DOHH2 (cell line): ENCODE measurements at regions not wholly inside any gene's neighbourhood (a gene's known extent, or its start where the extent isn't known, plus 50 kb on each side); places are given as distances from the start of the nearest gene placed in this dataset.

Source experiments
- H3F3A ChIP-seq: fragments of 200-600 bp; sonication (generic), shearing (Covaris generic); 2 replicates; pipeline ENCODE4 v1.6.0; 2016; ENCODE audit warnings: antibody characterized with exemption, mild to moderate bottlenecking; ENCODE audit not compliant: control insufficient read depth, insufficient read depth
- H3K27ac ChIP-seq: fragments of 200-600 bp; sonication (generic); 2 replicates; pipeline ENCODE4 v1.5.1; 2014; ENCODE audit warnings: low read depth, mild to moderate bottlenecking, low read length, moderate library complexity
- H3K27me3 ChIP-seq: fragments of 200-600 bp; sonication (generic); 2 replicates; pipeline ENCODE4 v1.6.1; 2014; ENCODE audit warnings: mild to moderate bottlenecking, low read length, mixed read lengths; ENCODE audit not compliant: control insufficient read depth
- H3K36me3 ChIP-seq: fragments of 200-600 bp; sonication (generic); 2 replicates; pipeline ENCODE4 v1.6.1; 2014; ENCODE audit warnings: mild to moderate bottlenecking, low read length, moderate library complexity, mixed read lengths; ENCODE audit not compliant: control insufficient read depth
- H3K4me1 ChIP-seq: fragments of 200-600 bp; sonication (generic); 2 replicates; pipeline ENCODE4 v1.6.1; 2014; ENCODE audit warnings: mild to moderate bottlenecking, low read length, mixed read lengths; ENCODE audit not compliant: control insufficient read depth
- H3K4me2 ChIP-seq: fragments of 200-600 bp; sonication (generic); 2 replicates; pipeline ENCODE4 v1.6.0; 2014; ENCODE audit warnings: mild to moderate bottlenecking, low read length, moderate library complexity
- H3K4me3 ChIP-seq: fragments of 200-600 bp; sonication (generic); 2 replicates; pipeline ENCODE4 v1.5.1; 2014; ENCODE audit warnings: mild to moderate bottlenecking, low read length, mixed read lengths
- H3K79me2 ChIP-seq: fragments of 200-600 bp; sonication (generic); 2 replicates; pipeline ENCODE4 v1.6.1; 2014; ENCODE audit warnings: mild to moderate bottlenecking, low read length, mixed read lengths; ENCODE audit not compliant: control insufficient read depth
- H3K9me2 ChIP-seq: fragments of 200-600 bp; sonication (generic); replicated peaks from 2 replicates; pipeline ENCODE4 v1.6.1; 2014; ENCODE audit warnings: mild to moderate bottlenecking, low read length, mixed read lengths; ENCODE audit not compliant: control insufficient read depth
- H3K9me3 ChIP-seq: fragments of 200-600 bp; sonication (generic); 2 replicates; pipeline ENCODE4 v1.6.1; 2014; ENCODE audit warnings: antibody characterized with exemption, low read length, mixed read lengths; ENCODE audit not compliant: control insufficient read depth, insufficient read depth
- H4K20me1 ChIP-seq: fragments of 200-600 bp; sonication (generic); 2 replicates; pipeline ENCODE4 v1.6.0; 2014; ENCODE audit warnings: low read depth, mild to moderate bottlenecking, antibody characterized with exemption, low read length, moderate library complexity; ENCODE audit not compliant: control insufficient read depth, insufficient read depth
- EZH2phosphoT487 ChIP-seq: fragments of 200-600 bp; sonication (generic); IDR thresholded peaks from 2 replicates; pipeline ENCODE4 v1.6.1; 2017; ENCODE audit warnings: borderline replicate concordance, mild to moderate bottlenecking, antibody characterized with exemption, low read length, moderate library complexity, mixed read lengths
- TF ChIP-seq, protein P1 (sequence below): fragments of 200-600 bp; sonication (generic); IDR thresholded peaks from one replicate; pipeline ENCODE4 v1.5.1; 2014; ENCODE audit warnings: antibody characterized with exemption, mild to moderate bottlenecking, low read depth, low read length; ENCODE audit not compliant: poor library complexity, severe bottlenecking

- H3K4me1 ChIP-seq = peaks cover 77% of the 10 kb centered on the region
Observed at GRCh38 chr3:34017757-34018156, 219.3 kb downstream of the PDCD6IP start.

DNA sequence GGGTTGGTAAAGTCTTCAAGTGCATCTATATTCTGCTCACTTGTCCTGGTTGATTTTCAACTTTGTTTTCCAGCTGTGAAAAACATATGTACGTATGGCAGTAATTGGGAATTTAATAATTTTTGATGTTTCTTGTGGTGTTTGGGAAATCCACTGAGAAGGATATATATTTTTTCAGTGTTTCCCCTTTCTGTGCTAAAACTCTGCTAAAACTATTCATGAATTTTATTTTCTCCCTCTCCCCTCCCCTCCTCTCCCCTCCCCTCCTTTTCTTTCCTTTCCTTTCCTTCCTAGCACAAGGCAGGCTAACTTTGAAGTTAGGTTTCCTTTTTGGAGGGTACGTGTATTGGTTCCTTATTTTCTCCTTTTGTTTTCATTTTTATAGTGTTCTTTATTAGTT is 220.7 kb downstream of the PDCD6IP start:
- H3K4me2 ChIP-seq = peak overlapping the region; percentile 95
- TF ChIP-seq, protein P1, sequence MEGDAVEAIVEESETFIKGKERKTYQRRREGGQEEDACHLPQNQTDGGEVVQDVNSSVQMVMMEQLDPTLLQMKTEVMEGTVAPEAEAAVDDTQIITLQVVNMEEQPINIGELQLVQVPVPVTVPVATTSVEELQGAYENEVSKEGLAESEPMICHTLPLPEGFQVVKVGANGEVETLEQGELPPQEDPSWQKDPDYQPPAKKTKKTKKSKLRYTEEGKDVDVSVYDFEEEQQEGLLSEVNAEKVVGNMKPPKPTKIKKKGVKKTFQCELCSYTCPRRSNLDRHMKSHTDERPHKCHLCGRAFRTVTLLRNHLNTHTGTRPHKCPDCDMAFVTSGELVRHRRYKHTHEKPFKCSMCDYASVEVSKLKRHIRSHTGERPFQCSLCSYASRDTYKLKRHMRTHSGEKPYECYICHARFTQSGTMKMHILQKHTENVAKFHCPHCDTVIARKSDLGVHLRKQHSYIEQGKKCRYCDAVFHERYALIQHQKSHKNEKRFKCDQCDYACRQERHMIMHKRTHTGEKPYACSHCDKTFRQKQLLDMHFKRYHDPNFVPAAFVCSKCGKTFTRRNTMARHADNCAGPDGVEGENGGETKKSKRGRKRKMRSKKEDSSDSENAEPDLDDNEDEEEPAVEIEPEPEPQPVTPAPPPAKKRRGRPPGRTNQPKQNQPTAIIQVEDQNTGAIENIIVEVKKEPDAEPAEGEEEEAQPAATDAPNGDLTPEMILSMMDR = no peak
- TF ChIP-seq EZH2phosphoT487 = no peak

More at GRCh38 chr3:34017757-34018156, 219.3 kb downstream of the PDCD6IP start:
- Histone ChIP-seq H3K9me3 (peaks cover 4% of the 10 kb centered on the region; the same call in 1 of the 2 replicates), H3K9me2 (no peaks in the 10 kb centered on the region), H3F3A (peaks cover 39% of the 10 kb centered on the region), H3K4me3 (peak overlapping the region; percentile 74), H3K79me2 (no peaks in the 10 kb centered on the region), H4K20me1 (no peaks in the 10 kb centered on the region), H3K4me2 (peak overlapping the region; percentile 95), H3K27ac (peak overlapping the region; percentile 98), H3K36me3 (peaks cover 12% of the 10 kb centered on the region), H3K27me3 (no peaks in the 10 kb centered on the region)
- TF ChIP-seq EZH2phosphoT487 = no peak
- TF ChIP-seq, protein P1 = no peak

DNA sequence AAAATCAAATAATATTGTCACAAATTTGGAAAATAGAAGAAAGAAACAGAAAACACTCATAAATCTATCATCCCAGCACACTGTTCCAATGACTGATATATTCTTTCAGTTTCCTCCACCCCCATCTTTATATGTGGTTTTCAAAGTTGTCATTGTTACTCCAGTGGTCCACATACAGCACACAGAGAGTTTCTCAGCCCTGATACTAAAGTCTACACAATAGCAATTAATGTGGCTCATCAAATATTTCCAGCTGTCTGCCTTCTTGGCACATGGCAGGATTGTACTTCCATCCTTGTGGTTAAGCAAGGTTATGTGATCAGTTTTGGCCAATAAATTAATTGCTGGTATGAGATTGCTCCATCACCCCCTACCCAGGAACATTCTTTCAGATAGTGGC is 221.7 kb downstream of the PDCD6IP start:
- TF ChIP-seq, protein P1 = no peak
- no peak for TF ChIP-seq EZH2phosphoT487
- Histone ChIP-seq H3K36me3 (peaks cover 12% of the 10 kb centered on the region), H3K79me2 (no peaks in the 10 kb centered on the region), H3K9me3 (peaks cover 4% of the 10 kb centered on the region; the same call in 1 of the 2 replicates), H3K4me1 (peaks cover 99% of the 10 kb centered on the region), H3F3A (peaks cover 39% of the 10 kb centered on the region), H3K4me3 (peak overlapping the region; percentile 74), H3K9me2 (no peaks in the 10 kb centered on the region), H3K4me2 (peak overlapping the region; percentile 95), H4K20me1 (no peaks in the 10 kb centered on the region), H3K27me3 (no peaks in the 10 kb centered on the region), H3K27ac (peak overlapping the region; percentile 98)

More for the DNA sequence above, 220.7 kb downstream of the PDCD6IP start:
- H3K79me2 ChIP-seq = no peaks in the 10 kb centered on the region
- H3K9me2 ChIP-seq = no peaks in the 10 kb centered on the region
- no peaks in the 10 kb centered on the region for H4K20me1 ChIP-seq
- H3K27me3 ChIP-seq = no peaks in the 10 kb centered on the region
- peak overlapping the region; percentile 98 for H3K27ac ChIP-seq
- H3K4me1 ChIP-seq = peaks cover 91% of the 10 kb centered on the region
- peaks cover 39% of the 10 kb centered on the region for H3F3A ChIP-seq
- peaks cover 4% of the 10 kb centered on the region; the same call in 1 of the 2 replicates for H3K9me3 ChIP-seq
- H3K36me3 ChIP-seq = peaks cover 12% of the 10 kb centered on the region
- H3K4me3 ChIP-seq = peak overlapping the region; percentile 74
